Upper lobe of right lung (tissue), 1 donor: ENCODE measurements at regions not wholly inside any gene's neighbourhood (a gene's known extent, or its start where the extent isn't known, plus 50 kb on each side); places are given as distances from the start of the nearest gene placed in this dataset.

Source experiments
- ATAC-seq: fragments of 200-7000 bp; cut with Tn5 transposase; one replicate; pipeline ENCODE4 v1.9.1; 2020; ENCODE audit warnings: mild to moderate bottlenecking, moderate library complexity
- DNase-seq: peaks from one replicate; pipeline ENCODE4 v3.0.0-alpha.2; 2020
- H3K27ac ChIP-seq: fragments of 200-600 bp; one replicate; pipeline ENCODE4 v1.8.0; 2022
- H3K27me3 ChIP-seq: fragments of 200-600 bp; one replicate; pipeline ENCODE4 v1.8.0; 2022; ENCODE audit warnings: mild to moderate bottlenecking
- H3K36me3 ChIP-seq: fragments of 200-600 bp; one replicate; pipeline ENCODE4 v1.8.0; 2022
- H3K4me1 ChIP-seq: fragments of 200-600 bp; one replicate; pipeline ENCODE4 v1.8.0; 2022
- H3K4me3 ChIP-seq: fragments of 200-600 bp; one replicate; pipeline ENCODE4 v1.8.0; 2022; ENCODE audit warnings: mild to moderate bottlenecking
- H3K9me3 ChIP-seq: fragments of 200-600 bp; one replicate; pipeline ENCODE4 v1.8.0; 2022
- intact Hi-C: fragments of 100-400 bp; cut with DNase I; formaldehyde crosslinking; loops from one replicate; pipeline ENCODE4 v1.11.0; 2022
- TF ChIP-seq, protein P1 (sequence below): fragments of 200-600 bp; IDR thresholded peaks from one replicate; pipeline ENCODE4 v1.8.0; 2022; ENCODE audit warnings: antibody characterized with exemption
- donor health status: DM: no; HTN: yes; CAD: no; lungs with severe emphysema.

DNA sequence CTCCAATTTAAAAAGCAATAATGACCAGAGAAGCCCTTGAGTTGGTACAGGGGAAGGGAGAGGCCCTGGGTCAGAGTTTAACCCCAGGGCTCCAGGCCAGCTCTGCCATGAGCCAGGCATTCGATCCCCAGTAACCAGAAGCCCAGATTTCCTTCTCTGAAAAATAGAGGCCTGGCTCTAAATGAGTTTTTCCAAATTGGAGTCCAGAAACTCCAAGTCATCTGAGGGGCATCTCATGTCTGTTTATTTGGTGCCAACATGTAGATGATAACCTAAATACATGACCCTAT lies 381.9 kb downstream of the CTTN start:
- H3K4me1 ChIP-seq, result no peaks in the 10 kb centered on the region
- no peaks in the 10 kb centered on the region for H3K36me3 ChIP-seq
- no peak overlapping the region for H3K4me3 ChIP-seq
- ATAC-seq (no peak), DNase-seq (no peak)
- H3K27ac ChIP-seq, result no peak overlapping the region
- H3K27me3 ChIP-seq, result no peaks in the 10 kb centered on the region
- H3K9me3 ChIP-seq, result no peaks in the 10 kb centered on the region
- TF ChIP-seq, protein P1, sequence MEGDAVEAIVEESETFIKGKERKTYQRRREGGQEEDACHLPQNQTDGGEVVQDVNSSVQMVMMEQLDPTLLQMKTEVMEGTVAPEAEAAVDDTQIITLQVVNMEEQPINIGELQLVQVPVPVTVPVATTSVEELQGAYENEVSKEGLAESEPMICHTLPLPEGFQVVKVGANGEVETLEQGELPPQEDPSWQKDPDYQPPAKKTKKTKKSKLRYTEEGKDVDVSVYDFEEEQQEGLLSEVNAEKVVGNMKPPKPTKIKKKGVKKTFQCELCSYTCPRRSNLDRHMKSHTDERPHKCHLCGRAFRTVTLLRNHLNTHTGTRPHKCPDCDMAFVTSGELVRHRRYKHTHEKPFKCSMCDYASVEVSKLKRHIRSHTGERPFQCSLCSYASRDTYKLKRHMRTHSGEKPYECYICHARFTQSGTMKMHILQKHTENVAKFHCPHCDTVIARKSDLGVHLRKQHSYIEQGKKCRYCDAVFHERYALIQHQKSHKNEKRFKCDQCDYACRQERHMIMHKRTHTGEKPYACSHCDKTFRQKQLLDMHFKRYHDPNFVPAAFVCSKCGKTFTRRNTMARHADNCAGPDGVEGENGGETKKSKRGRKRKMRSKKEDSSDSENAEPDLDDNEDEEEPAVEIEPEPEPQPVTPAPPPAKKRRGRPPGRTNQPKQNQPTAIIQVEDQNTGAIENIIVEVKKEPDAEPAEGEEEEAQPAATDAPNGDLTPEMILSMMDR, result no peak
- intact Hi-C loops, result no loop called here

DNA sequence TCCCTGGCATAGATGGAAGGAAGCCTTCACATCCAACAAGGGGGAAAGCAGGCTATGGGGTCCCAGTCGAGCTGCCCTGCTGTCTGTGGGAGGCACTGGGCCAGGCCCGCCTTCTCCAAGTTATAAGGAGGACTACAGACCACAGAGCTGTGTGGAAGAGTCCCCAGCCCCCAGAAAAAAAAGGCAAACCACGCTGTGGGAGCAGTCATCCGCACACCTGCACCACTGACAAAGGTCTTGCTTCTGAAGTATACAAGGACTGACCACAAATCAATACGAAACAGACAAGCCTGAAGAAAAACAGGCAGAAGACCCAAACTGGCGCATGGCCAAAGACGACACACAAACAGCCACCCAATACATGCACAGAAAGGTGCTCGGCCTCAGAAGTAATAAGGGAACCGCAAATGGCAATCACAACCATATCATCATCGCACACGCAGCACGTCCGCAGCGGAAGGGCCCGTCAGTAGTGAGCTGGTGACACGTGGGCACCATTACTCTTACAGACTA lies 384.1 kb downstream of the CTTN start:
- peak; percentile 44 for DNase-seq
- TF ChIP-seq, protein P1, result no peak
- H3K4me1 ChIP-seq, result no peaks in the 10 kb centered on the region
- intact Hi-C loops, result no loop called here
- H3K27me3 ChIP-seq, result no peaks in the 10 kb centered on the region
- no peaks in the 10 kb centered on the region for H3K36me3 ChIP-seq
- no peaks in the 10 kb centered on the region for H3K9me3 ChIP-seq
- H3K27ac ChIP-seq, result no peak overlapping the region
- H3K4me3 ChIP-seq, result no peak overlapping the region
- ATAC-seq, result no peak

DNA sequence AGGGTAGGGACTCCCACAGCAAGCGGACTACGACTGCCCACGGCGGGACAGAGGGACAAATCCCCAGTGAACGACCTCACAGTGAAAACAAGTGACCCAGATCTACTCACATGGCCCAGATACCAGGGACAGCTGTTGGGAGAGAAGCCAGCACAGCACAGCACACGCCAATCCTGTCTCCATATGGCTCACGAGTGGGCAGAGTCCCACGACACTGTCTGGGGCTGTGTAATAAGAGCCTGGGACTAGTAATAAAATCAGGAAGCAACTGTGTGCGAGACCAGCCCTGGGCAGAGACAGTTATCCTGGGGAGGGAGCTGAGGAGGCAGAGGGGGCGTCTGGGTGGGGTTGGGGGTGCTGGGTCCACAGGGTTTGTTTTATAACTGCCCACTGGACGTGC lies 385.0 kb downstream of the CTTN start:
- H3K27ac ChIP-seq, result no peak overlapping the region
- peak; percentile 35 for DNase-seq
- TF ChIP-seq, protein P1, result no peak

DNA sequence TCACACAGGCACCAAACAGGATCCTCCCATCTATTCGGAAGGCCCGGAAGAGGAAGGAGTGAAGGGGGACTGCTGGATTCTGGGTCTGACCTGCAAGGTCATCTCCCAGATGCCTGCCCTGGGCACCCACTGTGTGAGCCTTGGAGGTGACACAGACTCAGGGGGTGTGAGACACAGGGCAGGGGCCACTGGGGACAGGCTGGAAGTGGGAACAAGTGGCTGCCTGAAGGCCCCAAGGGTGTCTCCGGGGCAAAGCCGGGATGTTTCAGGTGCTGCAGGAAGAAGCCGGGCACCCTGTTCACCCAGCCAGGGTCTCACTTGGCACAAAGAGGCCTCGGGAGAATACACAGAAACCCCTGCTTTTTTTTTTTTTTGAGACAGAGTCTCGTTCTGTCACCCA lies 385.5 kb downstream of the CTTN start:
- H3K27ac ChIP-seq, result no peak overlapping the region
- H3K36me3 ChIP-seq, result no peaks in the 10 kb centered on the region
- TF ChIP-seq, protein P1, result no peak
- no peak for ATAC-seq
- no peaks in the 10 kb centered on the region for H3K4me1 ChIP-seq
- DNase-seq, result peak; percentile 55
- H3K4me3 ChIP-seq, result no peak overlapping the region
- intact Hi-C loops, result no loop called here
- no peaks in the 10 kb centered on the region for H3K9me3 ChIP-seq
- no peaks in the 10 kb centered on the region for H3K27me3 ChIP-seq

More for the DNA sequence above, 385.0 kb downstream of the CTTN start:
- intact Hi-C loops, result no loop called here
- Histone ChIP-seq H3K36me3 (no peaks in the 10 kb centered on the region), H3K4me1 (no peaks in the 10 kb centered on the region), H3K4me3 (no peak overlapping the region), H3K27me3 (no peaks in the 10 kb centered on the region), H3K9me3 (no peaks in the 10 kb centered on the region)
- ATAC-seq, result no peak

DNA sequence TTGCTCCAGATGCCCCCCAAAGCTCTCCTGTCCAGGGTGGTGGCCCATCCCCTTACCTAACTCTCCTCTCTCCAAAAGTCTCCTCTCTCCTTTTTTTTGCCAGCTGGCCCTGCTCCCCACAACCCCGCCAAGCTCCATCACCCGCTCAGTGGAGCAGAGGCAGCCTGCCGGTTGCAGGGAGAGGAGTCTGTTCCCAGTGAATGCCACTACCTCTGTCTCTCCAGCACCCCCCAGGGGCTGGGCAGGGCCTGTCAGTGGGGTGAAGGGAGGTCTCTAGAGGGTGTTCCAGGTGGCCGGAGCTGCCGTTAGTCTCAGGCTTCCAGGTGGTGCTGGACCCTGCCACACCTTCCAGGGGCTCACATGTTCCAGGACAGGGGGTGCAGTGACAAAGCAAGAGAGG lies 387.0 kb downstream of the CTTN start:
- TF ChIP-seq, protein P1, result no peak
- intact Hi-C loops, result no loop called here
- ATAC-seq (no peak), DNase-seq (peak; percentile 42)
- Histone ChIP-seq H3K4me1 (no peaks in the 10 kb centered on the region), H3K9me3 (no peaks in the 10 kb centered on the region), H3K27ac (no peak overlapping the region), H3K36me3 (no peaks in the 10 kb centered on the region), H3K27me3 (no peaks in the 10 kb centered on the region), H3K4me3 (no peak overlapping the region)

DNA sequence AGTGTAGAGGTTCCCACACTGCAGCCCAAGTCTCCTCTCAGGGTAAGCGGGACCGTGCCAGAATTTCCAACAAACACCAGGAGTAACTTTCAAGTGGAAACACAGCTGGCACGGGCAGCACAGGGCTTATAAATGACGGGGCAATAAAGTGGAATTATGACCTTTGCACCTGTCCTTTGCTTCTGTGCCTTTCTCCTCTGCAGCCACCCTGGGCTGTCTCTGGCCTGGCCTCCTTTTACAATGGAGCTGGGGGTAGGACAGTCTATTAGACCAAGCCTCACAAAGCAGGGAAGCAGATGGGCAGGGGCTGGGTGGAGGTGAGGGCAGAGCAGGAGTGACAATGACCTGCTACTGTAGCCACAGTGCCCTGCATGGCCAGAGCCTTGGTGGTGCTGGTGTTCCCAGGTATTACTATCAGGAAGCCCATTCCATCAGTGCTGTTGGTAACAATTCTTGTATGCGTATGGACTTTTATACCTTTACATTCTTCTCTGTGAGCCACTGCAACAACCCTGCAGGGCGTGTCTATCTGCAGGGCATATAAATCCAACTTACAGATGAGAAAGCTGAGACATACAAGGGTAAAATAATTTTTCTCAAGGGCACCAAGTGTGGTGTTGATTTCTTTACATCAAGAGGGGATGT lies 387.8 kb downstream of the CTTN start:
- no peak overlapping the region for H3K27ac ChIP-seq
- no peaks in the 10 kb centered on the region for H3K36me3 ChIP-seq
- ATAC-seq, result no peak
- TF ChIP-seq, protein P1, result no peak
- no peaks in the 10 kb centered on the region for H3K4me1 ChIP-seq
- no peak for DNase-seq
- H3K9me3 ChIP-seq, result no peaks in the 10 kb centered on the region
- H3K27me3 ChIP-seq, result no peaks in the 10 kb centered on the region
- no peak overlapping the region for H3K4me3 ChIP-seq
- intact Hi-C loops, result no loop called here
